ENCODE measurements at regions not wholly inside any gene's neighbourhood (a gene's known extent, or its start where the extent isn't known, plus 50 kb on each side); places are given as distances from the start of the nearest gene placed in this dataset.

GRCh38 chr10:123556736-123557135 is 109.4 kb upstream of the GPR26 start:
- peaks cover 0 to 54% of the 10 kb centered on the region in 2 donors for H3K27me3 ChIP-seq
- H3K9me3 ChIP-seq = no peaks in the 10 kb centered on the region
- H3K36me3 ChIP-seq = no peaks in the 10 kb centered on the region
- intact Hi-C loops (cut with DNase I; ENCODE audit: low total_unique reads) = loop anchor here (5.0 kb wide), 1 partner anchor 509 kb away; no protein-coding TSS in a partner anchor
- peaks cover 0 to 3% (median 0%) of the 10 kb centered on the region in 4 donors for H3K4me1 ChIP-seq
- no peak overlapping the region for H3K27ac ChIP-seq
- no peak for TF ChIP-seq CTCF (IDR thresholded peaks at IDR 0.05)
- H3K4me3 ChIP-seq = no peak overlapping the region
- DNase-seq = no peak

GRCh38 chr10:123557366-123558108 is 108.6 kb upstream of the GPR26 start:
- H3K9me3 ChIP-seq = no peaks in the 10 kb centered on the region
- intact Hi-C loops (cut with DNase I; ENCODE audit: low total_unique reads) = loop anchor here (5.0 kb wide), 1 partner anchor 510 kb away; no protein-coding TSS in a partner anchor
- H3K36me3 ChIP-seq = no peaks in the 10 kb centered on the region
- no peak overlapping the region for H3K27ac ChIP-seq
- DNase-seq = no peak
- H3K4me1 ChIP-seq = peaks cover 0 to 3% (median 0%) of the 10 kb centered on the region in 4 donors
- H3K27me3 ChIP-seq = peaks cover 0 to 51% of the 10 kb centered on the region in 2 donors
- H3K4me3 ChIP-seq = no peak overlapping the region
- no peak for TF ChIP-seq CTCF (IDR thresholded peaks at IDR 0.05)

- H3K36me3 ChIP-seq = no peaks in the 10 kb centered on the region
- no peak overlapping the region for H3K27ac ChIP-seq
- no peak for TF ChIP-seq CTCF (IDR thresholded peaks at IDR 0.05)
- H3K4me3 ChIP-seq = no peak overlapping the region
- DNase-seq = no peak
- H3K9me3 ChIP-seq = no peaks in the 10 kb centered on the region
- H3K27me3 ChIP-seq = peaks cover 0 to 42% of the 10 kb centered on the region in 2 donors
- H3K4me1 ChIP-seq = peaks cover 0 to 3% (median 0%) of the 10 kb centered on the region in 4 donors
- intact Hi-C loops (cut with DNase I; ENCODE audit: low total_unique reads) = loop anchor here (5.0 kb wide), 1 partner anchor 511 kb away; no protein-coding TSS in a partner anchor
Observed at GRCh38 chr10:123558651-123559050, 107.5 kb upstream of the GPR26 start.

GRCh38 chr10:123559066-123559822 is 106.9 kb upstream of the GPR26 start:
- Histone ChIP-seq H3K27me3 (peaks cover 0 to 42% of the 10 kb centered on the region in 2 donors), H3K9me3 (no peaks in the 10 kb centered on the region), H3K4me1 (peaks cover 0 to 3% (median 0%) of the 10 kb centered on the region in 4 donors), H3K27ac (no peak overlapping the region), H3K36me3 (no peaks in the 10 kb centered on the region), H3K4me3 (no peak overlapping the region)
- TF ChIP-seq CTCF (IDR thresholded peaks at IDR 0.05) = peak; percentile 93 to 97
- DNase-seq = peak; percentile 55 to 74
- intact Hi-C loops (cut with DNase I; ENCODE audit: low total_unique reads) = loop anchor here (5.0 kb wide), 1 partner anchor 512 kb away; no protein-coding TSS in a partner anchor

GRCh38 chr10:123559823-123560092 is 106.4 kb upstream of the GPR26 start:
- Histone ChIP-seq H3K27ac (no peak overlapping the region), H3K36me3 (no peaks in the 10 kb centered on the region), H3K4me1 (peaks cover 0 to 3% (median 0%) of the 10 kb centered on the region in 4 donors), H3K4me3 (no peak overlapping the region), H3K27me3 (peaks cover 0 to 42% of the 10 kb centered on the region in 2 donors), H3K9me3 (no peaks in the 10 kb centered on the region)
- no peak for TF ChIP-seq CTCF (IDR thresholded peaks at IDR 0.05)
- intact Hi-C loops (cut with DNase I; ENCODE audit: low total_unique reads) = loop anchor here (5.0 kb wide), 1 partner anchor 512 kb away; no protein-coding TSS in a partner anchor
- DNase-seq = no peak

All from tibial artery (tissue), 4 donors.